HepG2 (cell line): ENCODE measurements at regions not wholly inside any gene's neighbourhood (a gene's known extent, or its start where the extent isn't known, plus 50 kb on each side); places are given as distances from the start of the nearest gene placed in this dataset.
A peak's percentile ranks its signal among the peaks of the same experiment; 100 is the strongest.

Experiments used
- ATAC-seq: fragments of 200-7000 bp; cut with Tn5 transposase; 3 replicates; pipeline ENCODE4 v1.9.1; 2020; ENCODE audit warnings: mild to moderate bottlenecking, moderate library complexity
- BruUV-seq: library from RNA; stranded (reverse); fragments of 400-500 nt; replicated peaks from 2 replicates; lab custom pipeline; 2021; lab: Mats Ljungman, UMichigan
- CTCF ChIA-PET: fragments of 300-600 bp; formaldehyde crosslinking; extraction: SDS; loops from one replicate; lab custom pipeline; 2021; ENCODE audit warnings: low total read pairs, inconsistent platforms, low intra/inter-chr PET ratio; lab: Yijun Ruan, JAX
- POLR2A ChIA-PET: fragments of 350-600 bp; sonication (Branson Sonifier 250); formaldehyde crosslinking; loops from one replicate; lab custom pipeline; 2020; ENCODE audit warnings: antibody characterized with exemption, inconsistent platforms; lab: Yijun Ruan, JAX
- DNase-seq: peaks from one replicate; pipeline ENCODE4 v3.0.0-alpha.2; 2015; ENCODE audit warnings: low spot score
- FAIRE-seq: peaks from 3 replicates; lab custom pipeline; 2011; peaks lifted over from hg19 to GRCh38; lab: Jason Lieb, UNC
- H2AFZ ChIP-seq: one replicate; pipeline ENCODE4 v1.6.1; 2011; ENCODE audit warnings: low read length, inconsistent platforms
- H3K27ac ChIP-seq: fragments of 300-600 bp; 3 replicates; pipeline ENCODE4 v1.8.0; 2011; ENCODE audit warnings: mixed run types, mild to moderate bottlenecking, mixed read lengths, low read length, inconsistent platforms; ENCODE audit not compliant: insufficient read depth; ENCODE audit errors: extremely low read length
- H3K27me3 ChIP-seq, 2 experiments: fragments of 200-600 bp in 1 of 2; 2 replicates in 1 of 2; 3 replicates in 1 of 2; pipeline versions ENCODE4 v1.6.0 to v1.8.0; 2011; ENCODE audit warnings: low read length in 2 of 2, mild to moderate bottlenecking in 2 of 2, moderate library complexity in 2 of 2, inconsistent platforms in 1 of 2; ENCODE audit not compliant: insufficient read depth in 2 of 2, control insufficient read depth in 1 of 2
- H3K36me3 ChIP-seq, 2 experiments: fragments of 200-600 bp in 1 of 2; replicated peaks in 1 of 2; 2 replicates in 1 of 2; 3 replicates in 1 of 2; pipeline versions ENCODE4 v1.5.1 to v1.8.0; 2011; ENCODE audit warnings: low read length in 2 of 2, inconsistent platforms in 1 of 2; ENCODE audit not compliant: insufficient read depth in 2 of 2, control insufficient read depth in 1 of 2
- H3K4me1 ChIP-seq: 2 replicates; pipeline ENCODE4 v1.5.1; 2012; ENCODE audit warnings: low read length, inconsistent platforms; ENCODE audit not compliant: insufficient read depth
- H3K4me2 ChIP-seq: 2 replicates; pipeline ENCODE4 v1.6.0; 2011; ENCODE audit warnings: low read depth, low read length, inconsistent platforms
- H3K4me3 ChIP-seq, 3 experiments: fragments of 200-600 bp in 1 of 3; sonication (generic), shearing (Covaris generic) in 1 of 3; replicated peaks in 1 of 3; 2 replicates each; pipeline ENCODE4 v1.5.1; 2011 to 2016; ENCODE audit warnings: low read length in 3 of 3, inconsistent platforms in 2 of 3, low read depth in 2 of 3, mild to moderate bottlenecking in 2 of 3, control low read depth in 1 of 3, mixed read lengths in 1 of 3; ENCODE audit not compliant: insufficient read depth in 1 of 3
- H3K79me2 ChIP-seq: one replicate; pipeline ENCODE4 v1.6.1; 2011; ENCODE audit warnings: low read length, inconsistent platforms; ENCODE audit not compliant: insufficient read depth
- H3K9ac ChIP-seq: 2 replicates; pipeline ENCODE4 v1.6.0; 2011; ENCODE audit warnings: mild to moderate bottlenecking, low read depth, low read length, inconsistent platforms; ENCODE audit not compliant: insufficient read depth
- H3K9me3 ChIP-seq: 2 replicates; pipeline ENCODE4 v1.5.1; 2012; ENCODE audit warnings: mild to moderate bottlenecking, low read length
- H4K20me1 ChIP-seq: 2 replicates; pipeline ENCODE4 v1.6.0; 2011; ENCODE audit warnings: inconsistent platforms, mild to moderate bottlenecking, low read length, moderate library complexity; ENCODE audit not compliant: insufficient read depth
- CTCF ChIP-seq: sonication (generic); formaldehyde crosslinking; IDR thresholded peaks from 2 replicates; pipeline ENCODE4 v1.5.0; 2020; ENCODE audit warnings: mild to moderate bottlenecking, missing genetic modification reagents, moderate library complexity
- E2F2 ChIP-seq: sonication (generic); formaldehyde crosslinking; IDR thresholded peaks from 2 replicates; pipeline ENCODE4 v1.4.0; 2020; ENCODE audit warnings: missing genetic modification reagents, borderline replicate concordance
- HMG20B ChIP-seq: conservative IDR thresholded peaks from 2 replicates; pipeline ENCODE4 v1.6.1; 2016; ENCODE audit warnings: missing genetic modification reagents, missing compliant biosample characterization
- KDM5A ChIP-seq: fragments of 200-600 bp; sonication (generic); IDR thresholded peaks from 2 replicates; pipeline ENCODE4 v1.7.0; 2018; ENCODE audit warnings: antibody characterized with exemption, mild to moderate bottlenecking, low read length, borderline replicate concordance
- MIER2 ChIP-seq: IDR thresholded peaks from 2 replicates; pipeline ENCODE4 v1.6.1; 2016; ENCODE audit warnings: missing biosample characterization, missing genetic modification reagents
- RBFOX2 ChIP-seq: fragments of 200-400 bp; formaldehyde crosslinking; IDR thresholded peaks from 2 replicates; pipeline ENCODE4 v1.6.1; 2017; ENCODE audit warnings: low read depth, mild to moderate bottlenecking, low read length
- SETDB1 ChIP-seq: sonication (generic); formaldehyde crosslinking; IDR thresholded peaks from 2 replicates; pipeline ENCODE4 v1.5.1; 2020; ENCODE audit warnings: missing genetic modification reagents, mild to moderate bottlenecking, borderline replicate concordance
- SMC3 ChIP-seq: IDR thresholded peaks from 2 replicates; pipeline ENCODE4 v1.6.1; 2011; ENCODE audit warnings: low read length, improper control_type of control experiment
- SP140L ChIP-seq: sonication (generic); formaldehyde crosslinking; IDR thresholded peaks from 2 replicates; pipeline ENCODE4 v1.4.0; 2020; ENCODE audit warnings: missing genetic modification reagents, borderline replicate concordance
- STAG1 ChIP-seq: sonication (generic); formaldehyde crosslinking; IDR thresholded peaks from 2 replicates; pipeline ENCODE4 v1.4.0; 2020; ENCODE audit warnings: missing genetic modification reagents
- ZSCAN5A ChIP-seq: sonication (generic); formaldehyde crosslinking; IDR thresholded peaks from 2 replicates; pipeline ENCODE4 v1.8.0; 2022; ENCODE audit warnings: mild to moderate bottlenecking, missing genetic modification reagents, borderline replicate concordance
- WGBS: methylation state at CpG from one replicate; pipeline ENCODE4 v1.1.6; 2017; ENCODE audit warnings: low lambda C conversion rate; 5-methylcytosine and 5-hydroxymethylcytosine counted together
- in situ Hi-C: cut with HindIII; loops from 2 replicates; pipeline ENCODE4 v1.10.0; 2017; ENCODE audit warnings: low pct_unique_long_range_greater_than_20kb; ENCODE audit not compliant: extremely low pct_ligation_motif_present
- intact Hi-C: fragments of 100-400 bp; cut with micrococcal nuclease; formaldehyde crosslinking; loops from one replicate; pipeline ENCODE4 v1.10.0; 2022; ENCODE audit not compliant: unreplicated experiment

- no peak for TF ChIP-seq ZSCAN5A (CRISPR knock-in tag)
- TF ChIP-seq RBFOX2: no peak
- TF ChIP-seq MIER2 (CRISPR knock-in tag): no peak
Measured at GRCh38 chrX:39238006-39238405, 436.7 kb downstream of the MID1IP1 start (continued).

GRCh38 chrX:39242187-39242586 is 440.9 kb downstream of the MID1IP1 start:
- H3K79me2 ChIP-seq: no peaks in the 10 kb centered on the region
- H3K4me3 ChIP-seq: no peak overlapping the region
- in situ Hi-C loops: loop anchor here (5.0 kb wide), 1 partner anchor 490 kb away; no protein-coding TSS in a partner anchor
- ChIA-PET CTCF (interaction anchor here (1.7 kb wide), 1 partner anchor 488 kb away, joined by 10 read pairs; no protein-coding TSS in a partner anchor), POLR2A (no interaction called here)
- H2AFZ ChIP-seq: no peak overlapping the region
- no TSS peak for BruUV-seq
- no CpG with 5 or more reads among the region's 1 CpG for WGBS
- H4K20me1 ChIP-seq: no peaks in the 10 kb centered on the region
- no peaks in the 10 kb centered on the region for H3K27me3 ChIP-seq
- H3K4me2 ChIP-seq: no peak overlapping the region
- intact Hi-C loops: loop anchor here (5.0 kb wide), 1 partner anchor 475 kb away; no protein-coding TSS in a partner anchor
- H3K27ac ChIP-seq: no peak overlapping the region
- no peaks in the 10 kb centered on the region for H3K4me1 ChIP-seq
- no peak overlapping the region for H3K9ac ChIP-seq
- TF ChIP-seq STAG1 (CRISPR knock-in tag) (peak; percentile 42), HMG20B (no peak), SP140L (no peak), SMC3 (peak; percentile 51; the same call in 1 of the 2 replicates), CTCF (CRISPR knock-in tag) (peak; percentile 49), KDM5A (no peak), SETDB1 (CRISPR knock-in tag) (no peak), E2F2 (CRISPR knock-in tag) (no peak)
- H3K9me3 ChIP-seq: no peaks in the 10 kb centered on the region
- ATAC-seq (peak; percentile 72), DNase-seq (peak; percentile 14), FAIRE-seq (peak; percentile 59)
- H3K36me3 ChIP-seq: no peaks in the 10 kb centered on the region
